ENCODE measurements at regions not wholly inside any gene's neighbourhood (a gene's known extent, or its start where the extent isn't known, plus 50 kb on each side); places are given as distances from the start of the nearest gene placed in this dataset.

DNA sequence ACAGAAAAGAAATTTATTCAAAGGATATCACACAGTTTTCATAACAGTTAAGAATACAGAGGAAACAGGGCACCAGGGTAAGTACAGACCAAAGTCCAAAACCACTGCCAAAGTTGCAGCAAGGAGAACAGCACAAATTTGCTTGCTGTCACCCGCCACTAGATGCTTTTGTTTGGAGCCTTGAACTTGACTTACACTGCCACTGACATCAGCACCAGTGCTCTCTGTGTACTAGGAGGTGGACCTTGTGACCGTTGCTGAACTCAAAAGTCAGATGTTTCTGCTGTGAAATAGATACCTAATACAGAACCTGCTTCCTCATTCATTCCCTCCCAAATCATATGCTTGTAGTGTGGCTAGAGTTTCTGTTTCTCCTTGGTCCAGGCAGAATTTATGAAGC is 578.3 kb upstream of the TMEFF2 start:
- TF ChIP-seq POLR2AphosphoS5 (IDR thresholded peaks at IDR 0.05) (no peak), EP300 (IDR thresholded peaks at IDR 0.05) (no peak)
- TF ChIP-seq, protein P1, sequence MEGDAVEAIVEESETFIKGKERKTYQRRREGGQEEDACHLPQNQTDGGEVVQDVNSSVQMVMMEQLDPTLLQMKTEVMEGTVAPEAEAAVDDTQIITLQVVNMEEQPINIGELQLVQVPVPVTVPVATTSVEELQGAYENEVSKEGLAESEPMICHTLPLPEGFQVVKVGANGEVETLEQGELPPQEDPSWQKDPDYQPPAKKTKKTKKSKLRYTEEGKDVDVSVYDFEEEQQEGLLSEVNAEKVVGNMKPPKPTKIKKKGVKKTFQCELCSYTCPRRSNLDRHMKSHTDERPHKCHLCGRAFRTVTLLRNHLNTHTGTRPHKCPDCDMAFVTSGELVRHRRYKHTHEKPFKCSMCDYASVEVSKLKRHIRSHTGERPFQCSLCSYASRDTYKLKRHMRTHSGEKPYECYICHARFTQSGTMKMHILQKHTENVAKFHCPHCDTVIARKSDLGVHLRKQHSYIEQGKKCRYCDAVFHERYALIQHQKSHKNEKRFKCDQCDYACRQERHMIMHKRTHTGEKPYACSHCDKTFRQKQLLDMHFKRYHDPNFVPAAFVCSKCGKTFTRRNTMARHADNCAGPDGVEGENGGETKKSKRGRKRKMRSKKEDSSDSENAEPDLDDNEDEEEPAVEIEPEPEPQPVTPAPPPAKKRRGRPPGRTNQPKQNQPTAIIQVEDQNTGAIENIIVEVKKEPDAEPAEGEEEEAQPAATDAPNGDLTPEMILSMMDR (IDR thresholded peaks at IDR 0.05) = no peak

All from stomach (tissue), 4 donors.